Panc1 (cell line): ENCODE measurements at regions not wholly inside any gene's neighbourhood (a gene's known extent, or its start where the extent isn't known, plus 50 kb on each side); places are given as distances from the start of the nearest gene placed in this dataset.
"Not testable (repeated sequence)": the region's sequence is repeated elsewhere in the genome, so short reads cannot be mapped to it uniquely, and the experiment has no call there.

Experiments used
- POLR2AphosphoS5 ChIP-seq: IDR thresholded peaks from 2 replicates; pipeline ENCODE4 v1.6.1; 2012; ENCODE audit warnings: mild to moderate bottlenecking, low read depth, low read length, moderate library complexity
- TF ChIP-seq, protein P1 (sequence below): fragments of 450-650 bp; IDR thresholded peaks from 2 replicates; pipeline ENCODE4 v1.5.1; 2017; ENCODE audit warnings: mild to moderate bottlenecking
- TF ChIP-seq, protein P2 (sequence below), 2 experiments: IDR thresholded peaks; 2 replicates each; pipeline ENCODE4 v1.6.1; 2011 to 2012; ENCODE audit warnings: low read depth in 2 of 2, control low read depth in 1 of 2, low read length in 1 of 2, mild to moderate bottlenecking in 1 of 2, moderate library complexity in 1 of 2; ENCODE audit not compliant: insufficient read depth in 1 of 2

DNA sequence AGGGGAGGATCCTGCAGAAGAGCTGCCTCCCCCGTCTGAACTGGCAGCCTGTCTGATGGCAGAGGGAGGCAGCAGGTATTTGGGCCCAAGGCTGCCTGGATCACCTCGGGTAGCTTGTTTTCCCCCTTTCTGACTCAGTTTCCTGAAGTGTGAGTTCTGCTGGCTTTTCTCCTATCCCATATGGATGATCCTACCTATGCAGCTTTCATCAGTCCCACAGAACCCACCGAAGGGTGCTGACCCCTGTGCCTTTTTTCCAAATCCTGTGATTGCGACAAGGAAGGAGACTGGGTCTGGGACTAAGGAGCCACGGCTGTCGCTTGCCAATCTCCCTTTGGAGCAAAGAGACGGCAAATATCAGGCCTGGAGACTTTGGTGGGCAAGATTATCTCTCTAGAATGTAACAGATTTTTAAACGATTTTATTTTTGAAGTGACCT is 208.7 kb downstream of the BANP start:
- not testable (repeated sequence) for TF ChIP-seq POLR2AphosphoS5
- TF ChIP-seq, protein P1, sequence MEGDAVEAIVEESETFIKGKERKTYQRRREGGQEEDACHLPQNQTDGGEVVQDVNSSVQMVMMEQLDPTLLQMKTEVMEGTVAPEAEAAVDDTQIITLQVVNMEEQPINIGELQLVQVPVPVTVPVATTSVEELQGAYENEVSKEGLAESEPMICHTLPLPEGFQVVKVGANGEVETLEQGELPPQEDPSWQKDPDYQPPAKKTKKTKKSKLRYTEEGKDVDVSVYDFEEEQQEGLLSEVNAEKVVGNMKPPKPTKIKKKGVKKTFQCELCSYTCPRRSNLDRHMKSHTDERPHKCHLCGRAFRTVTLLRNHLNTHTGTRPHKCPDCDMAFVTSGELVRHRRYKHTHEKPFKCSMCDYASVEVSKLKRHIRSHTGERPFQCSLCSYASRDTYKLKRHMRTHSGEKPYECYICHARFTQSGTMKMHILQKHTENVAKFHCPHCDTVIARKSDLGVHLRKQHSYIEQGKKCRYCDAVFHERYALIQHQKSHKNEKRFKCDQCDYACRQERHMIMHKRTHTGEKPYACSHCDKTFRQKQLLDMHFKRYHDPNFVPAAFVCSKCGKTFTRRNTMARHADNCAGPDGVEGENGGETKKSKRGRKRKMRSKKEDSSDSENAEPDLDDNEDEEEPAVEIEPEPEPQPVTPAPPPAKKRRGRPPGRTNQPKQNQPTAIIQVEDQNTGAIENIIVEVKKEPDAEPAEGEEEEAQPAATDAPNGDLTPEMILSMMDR: not testable (repeated sequence)
- TF ChIP-seq, protein P2, sequence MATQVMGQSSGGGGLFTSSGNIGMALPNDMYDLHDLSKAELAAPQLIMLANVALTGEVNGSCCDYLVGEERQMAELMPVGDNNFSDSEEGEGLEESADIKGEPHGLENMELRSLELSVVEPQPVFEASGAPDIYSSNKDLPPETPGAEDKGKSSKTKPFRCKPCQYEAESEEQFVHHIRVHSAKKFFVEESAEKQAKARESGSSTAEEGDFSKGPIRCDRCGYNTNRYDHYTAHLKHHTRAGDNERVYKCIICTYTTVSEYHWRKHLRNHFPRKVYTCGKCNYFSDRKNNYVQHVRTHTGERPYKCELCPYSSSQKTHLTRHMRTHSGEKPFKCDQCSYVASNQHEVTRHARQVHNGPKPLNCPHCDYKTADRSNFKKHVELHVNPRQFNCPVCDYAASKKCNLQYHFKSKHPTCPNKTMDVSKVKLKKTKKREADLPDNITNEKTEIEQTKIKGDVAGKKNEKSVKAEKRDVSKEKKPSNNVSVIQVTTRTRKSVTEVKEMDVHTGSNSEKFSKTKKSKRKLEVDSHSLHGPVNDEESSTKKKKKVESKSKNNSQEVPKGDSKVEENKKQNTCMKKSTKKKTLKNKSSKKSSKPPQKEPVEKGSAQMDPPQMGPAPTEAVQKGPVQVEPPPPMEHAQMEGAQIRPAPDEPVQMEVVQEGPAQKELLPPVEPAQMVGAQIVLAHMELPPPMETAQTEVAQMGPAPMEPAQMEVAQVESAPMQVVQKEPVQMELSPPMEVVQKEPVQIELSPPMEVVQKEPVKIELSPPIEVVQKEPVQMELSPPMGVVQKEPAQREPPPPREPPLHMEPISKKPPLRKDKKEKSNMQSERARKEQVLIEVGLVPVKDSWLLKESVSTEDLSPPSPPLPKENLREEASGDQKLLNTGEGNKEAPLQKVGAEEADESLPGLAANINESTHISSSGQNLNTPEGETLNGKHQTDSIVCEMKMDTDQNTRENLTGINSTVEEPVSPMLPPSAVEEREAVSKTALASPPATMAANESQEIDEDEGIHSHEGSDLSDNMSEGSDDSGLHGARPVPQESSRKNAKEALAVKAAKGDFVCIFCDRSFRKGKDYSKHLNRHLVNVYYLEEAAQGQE (IDR thresholded peaks at IDR 0.05; ENCODE audit: insufficient read depth in 1 of 2, low read depth in 2 of 2, low read length in 1 of 2): not testable (repeated sequence)
